ENCODE measurements at regions not wholly inside any gene's neighbourhood (a gene's known extent, or its start where the extent isn't known, plus 50 kb on each side); places are given as distances from the start of the nearest gene placed in this dataset.

- Mint-ChIP-seq H3K9me3 (peaks cover 0 to 3% (median 0%) of the 10 kb centered on the region in 7 donors), H3K36me3 (no peaks in the 10 kb centered on the region), H3K4me3 (no peak overlapping the region), H3K4me1 (no peaks in the 10 kb centered on the region), H3K27ac (no peak overlapping the region), H3K27me3 (ENCODE audit: low read depth in 3 of 3) (peaks cover 0 to 2% (median 2%) of the 10 kb centered on the region in 3 donors)
- intact Hi-C loops (cut with micrococcal nuclease), result no loop called here
- no peaks in the 10 kb centered on the region for H3K79me2 ChIP-seq (ENCODE audit: insufficient read depth, low read length)
- no CpG with 5 or more reads among the region's 1 CpG for WGBS (ENCODE audit: insufficient coverage)
- no peaks in the 10 kb centered on the region for H3K9me3 ChIP-seq (replicated peaks in 1 of 2; ENCODE audit: control insufficient read depth in 1 of 2, insufficient read depth in 1 of 2, low read length in 2 of 2)
- no peak overlapping the region for H3K4me3 ChIP-seq (replicated peaks in 1 of 3; ENCODE audit: low read depth in 2 of 3, low read length in 3 of 3)
- no peak overlapping the region for H3K4me2 ChIP-seq (replicated peaks; ENCODE audit: extremely low read depth, low read length, poor library complexity, severe bottlenecking)
- no peaks in the 10 kb centered on the region for H3K27me3 ChIP-seq (ENCODE audit: control insufficient read depth in 2 of 2, insufficient read depth in 2 of 2, low read length in 2 of 2)
- TF ChIP-seq, protein P1, sequence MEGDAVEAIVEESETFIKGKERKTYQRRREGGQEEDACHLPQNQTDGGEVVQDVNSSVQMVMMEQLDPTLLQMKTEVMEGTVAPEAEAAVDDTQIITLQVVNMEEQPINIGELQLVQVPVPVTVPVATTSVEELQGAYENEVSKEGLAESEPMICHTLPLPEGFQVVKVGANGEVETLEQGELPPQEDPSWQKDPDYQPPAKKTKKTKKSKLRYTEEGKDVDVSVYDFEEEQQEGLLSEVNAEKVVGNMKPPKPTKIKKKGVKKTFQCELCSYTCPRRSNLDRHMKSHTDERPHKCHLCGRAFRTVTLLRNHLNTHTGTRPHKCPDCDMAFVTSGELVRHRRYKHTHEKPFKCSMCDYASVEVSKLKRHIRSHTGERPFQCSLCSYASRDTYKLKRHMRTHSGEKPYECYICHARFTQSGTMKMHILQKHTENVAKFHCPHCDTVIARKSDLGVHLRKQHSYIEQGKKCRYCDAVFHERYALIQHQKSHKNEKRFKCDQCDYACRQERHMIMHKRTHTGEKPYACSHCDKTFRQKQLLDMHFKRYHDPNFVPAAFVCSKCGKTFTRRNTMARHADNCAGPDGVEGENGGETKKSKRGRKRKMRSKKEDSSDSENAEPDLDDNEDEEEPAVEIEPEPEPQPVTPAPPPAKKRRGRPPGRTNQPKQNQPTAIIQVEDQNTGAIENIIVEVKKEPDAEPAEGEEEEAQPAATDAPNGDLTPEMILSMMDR (IDR thresholded peaks at IDR 0.05), result no peak
- H3K36me3 ChIP-seq (replicated peaks in 1 of 2; ENCODE audit: control insufficient read depth in 1 of 2, insufficient read depth in 2 of 2, low read length in 2 of 2), result no peaks in the 10 kb centered on the region
- H2AFZ ChIP-seq (ENCODE audit: insufficient read depth, low read depth, low read length, poor library complexity, severe bottlenecking), result no peak overlapping the region
- no peaks in the 10 kb centered on the region for H3K4me1 ChIP-seq (ENCODE audit: control insufficient read depth in 1 of 2, insufficient read depth in 2 of 2, low read length in 2 of 2)
- no peak overlapping the region for H3K9ac ChIP-seq (ENCODE audit: insufficient read depth, low read length, poor library complexity, severe bottlenecking)
- no peaks in the 10 kb centered on the region for H4K20me1 ChIP-seq (ENCODE audit: insufficient read depth, low read length)
- DNase-seq, result no peak
- H3K27ac ChIP-seq (ENCODE audit: low read depth in 1 of 2, low read length in 2 of 2), result no peak overlapping the region
Measured at GRCh38 chr4:177562859-177563258, 120.6 kb upstream of the AGA start.

DNA sequence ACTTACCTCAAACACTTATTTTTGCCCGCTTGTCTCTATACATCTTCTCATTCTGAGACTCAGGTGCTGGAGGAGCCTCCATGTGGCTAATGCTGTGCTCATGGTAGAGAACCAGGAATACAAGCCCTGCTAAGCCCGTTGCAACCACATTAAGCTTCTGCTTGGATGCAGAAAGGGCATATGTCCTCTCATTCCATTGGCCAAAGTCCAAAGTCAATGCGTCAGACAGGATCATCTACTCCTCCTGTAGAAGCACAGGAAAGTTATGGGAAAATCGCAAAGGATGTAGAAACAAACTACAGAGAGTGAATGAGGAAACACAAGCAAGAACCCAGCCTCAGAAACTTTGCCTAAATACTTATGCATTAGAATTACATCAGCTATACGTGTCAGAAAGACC lies 124.5 kb upstream of the AGA start:
- Histone ChIP-seq H3K27ac (ENCODE audit: low read depth in 1 of 2, low read length in 2 of 2) (no peak overlapping the region), H3K36me3 (replicated peaks in 1 of 2; ENCODE audit: control insufficient read depth in 1 of 2, insufficient read depth in 2 of 2, low read length in 2 of 2) (no peaks in the 10 kb centered on the region), H2AFZ (ENCODE audit: insufficient read depth, low read depth, low read length, poor library complexity, severe bottlenecking) (no peak overlapping the region), H3K79me2 (ENCODE audit: insufficient read depth, low read length) (no peaks in the 10 kb centered on the region), H4K20me1 (ENCODE audit: insufficient read depth, low read length) (no peaks in the 10 kb centered on the region), H3K4me2 (replicated peaks; ENCODE audit: extremely low read depth, low read length, poor library complexity, severe bottlenecking) (no peak overlapping the region), H3K27me3 (ENCODE audit: control insufficient read depth in 2 of 2, insufficient read depth in 2 of 2, low read length in 2 of 2) (no peaks in the 10 kb centered on the region), H3K9me3 (replicated peaks in 1 of 2; ENCODE audit: control insufficient read depth in 1 of 2, insufficient read depth in 1 of 2, low read length in 2 of 2) (no peaks in the 10 kb centered on the region), H3K4me1 (ENCODE audit: control insufficient read depth in 1 of 2, insufficient read depth in 2 of 2, low read length in 2 of 2) (no peaks in the 10 kb centered on the region), H3K9ac (ENCODE audit: insufficient read depth, low read length, poor library complexity, severe bottlenecking) (no peak overlapping the region), H3K4me3 (replicated peaks in 1 of 3; ENCODE audit: low read depth in 2 of 3, low read length in 3 of 3) (no peak overlapping the region)
- H3K27me3 Mint-ChIP-seq (ENCODE audit: low read depth in 3 of 3), result peaks cover 0 to 2% (median 2%) of the 10 kb centered on the region in 3 donors
- H3K36me3 Mint-ChIP-seq, result no peaks in the 10 kb centered on the region
- no peak overlapping the region for H3K4me3 Mint-ChIP-seq
- TF ChIP-seq, protein P1 (IDR thresholded peaks at IDR 0.05), result no peak
- intact Hi-C loops (cut with micrococcal nuclease), result no loop called here
- no peak for DNase-seq
- H3K27ac Mint-ChIP-seq, result no peak overlapping the region
- H3K9me3 Mint-ChIP-seq, result peaks cover 0 to 3% (median 0%) of the 10 kb centered on the region in 7 donors
- H3K4me1 Mint-ChIP-seq, result no peaks in the 10 kb centered on the region
- no CpG with 5 or more reads among the region's 5 CpGs for WGBS (ENCODE audit: insufficient coverage)

Measured in CD14-positive monocyte (primary cell).